GM23338 (cell line): ENCODE measurements at regions not wholly inside any gene's neighbourhood (a gene's known extent, or its start where the extent isn't known, plus 50 kb on each side); places are given as distances from the start of the nearest gene placed in this dataset.

Experiments used
- ATAC-seq: fragments of 200-7000 bp; cut with Tn5 transposase; 3 replicates; pipeline ENCODE4 v1.9.1; 2020
- DNase-seq: peaks from one replicate; pipeline ENCODE4 v3.0.0-alpha.2; 2015; ENCODE audit warnings: low spot score
- H2AFZ ChIP-seq: fragments of 200-600 bp; sonication (generic); 2 replicates; pipeline ENCODE4 v1.8.0; 2016; ENCODE audit warnings: antibody characterized with exemption, mild to moderate bottlenecking, moderate library complexity
- H3F3A ChIP-seq: fragments of 200-600 bp; sonication (generic); replicated peaks from 2 replicates; pipeline ENCODE4 v1.8.0; 2017; ENCODE audit warnings: antibody characterized with exemption, mixed run types, low read depth
- H3K27ac ChIP-seq: fragments of 200-600 bp; sonication (generic); 2 replicates; pipeline ENCODE4 v1.6.1; 2016; ENCODE audit warnings: low read depth
- H3K27me3 ChIP-seq: fragments of 200-600 bp; sonication (generic); 2 replicates; pipeline ENCODE4 v1.8.0; 2016; ENCODE audit warnings: mild to moderate bottlenecking, mixed run types, moderate library complexity; ENCODE audit not compliant: insufficient read depth
- H3K36me3 ChIP-seq: fragments of 200-600 bp; sonication (generic); 2 replicates; pipeline ENCODE4 v1.8.0; 2016; ENCODE audit warnings: mild to moderate bottlenecking; ENCODE audit not compliant: insufficient read depth
- H3K4me1 ChIP-seq: fragments of 200-600 bp; sonication (generic); 2 replicates; pipeline ENCODE4 v1.8.0; 2016; ENCODE audit warnings: mild to moderate bottlenecking, moderate library complexity; ENCODE audit not compliant: insufficient read depth
- H3K4me2 ChIP-seq: fragments of 200-600 bp; sonication (generic); 2 replicates; pipeline ENCODE4 v1.7.1; 2017; ENCODE audit warnings: mixed run types
- H3K4me3 ChIP-seq: fragments of 200-600 bp; sonication (generic); 2 replicates; pipeline ENCODE4 v1.6.1; 2016; ENCODE audit warnings: mixed run types
- H3K79me2 ChIP-seq: fragments of 200-600 bp; sonication (generic); replicated peaks from 2 replicates; pipeline ENCODE4 v1.8.0; 2017; ENCODE audit warnings: mild to moderate bottlenecking; ENCODE audit not compliant: insufficient read depth
- H3K9me2 ChIP-seq: fragments of 200-600 bp; sonication (generic); 2 replicates; pipeline ENCODE4 v1.8.0; 2017; ENCODE audit not compliant: insufficient read depth
- H4K20me1 ChIP-seq: fragments of 200-600 bp; sonication (generic); replicated peaks from 2 replicates; pipeline ENCODE4 v1.8.0; 2017; ENCODE audit warnings: mild to moderate bottlenecking; ENCODE audit not compliant: insufficient read depth
- H3K27ac Mint-ChIP-seq: 2 replicates; pipeline ENCODE4 v1.8.0; 2020; ENCODE audit warnings: inconsistent platforms, mild to moderate bottlenecking, moderate library complexity, mixed read lengths
- H3K27me3 Mint-ChIP-seq: 3 replicates; pipeline ENCODE4 v1.8.0; 2022; ENCODE audit warnings: low read depth, mild to moderate bottlenecking, moderate library complexity, mixed read lengths, inconsistent platforms; ENCODE audit not compliant: insufficient read depth, poor library complexity
- H3K36me3 Mint-ChIP-seq: 3 replicates; pipeline ENCODE4 v1.8.0; 2021; ENCODE audit warnings: low read depth, mild to moderate bottlenecking, inconsistent platforms, moderate library complexity, mixed read lengths
- H3K4me1 Mint-ChIP-seq: 3 replicates; pipeline ENCODE4 v1.8.0; 2020; ENCODE audit warnings: mild to moderate bottlenecking, inconsistent platforms, mixed read lengths
- H3K4me3 Mint-ChIP-seq: 3 replicates; pipeline ENCODE4 v1.8.0; 2021; ENCODE audit warnings: moderate library complexity, mild to moderate bottlenecking, inconsistent platforms, mixed read lengths
- H3K9me3 Mint-ChIP-seq: 3 replicates; pipeline ENCODE4 v1.8.0; 2020; ENCODE audit warnings: moderate library complexity, mild to moderate bottlenecking, inconsistent platforms, mixed read lengths
- CREB1 ChIP-seq: fragments of 250-450 bp; sonication (Bioruptor Pico); IDR thresholded peaks from 2 replicates; pipeline ENCODE4 v1.5.0; 2020; ENCODE audit warnings: low read depth, mild to moderate bottlenecking, moderate library complexity
- CTCF ChIP-seq, 2 experiments: fragments of 200-600 bp in 1 of 2; sonication (generic) in 1 of 2; conservative IDR thresholded peaks; 2 replicates each; pipeline versions ENCODE4 v1.5.1 to v1.6.1; 2016 to 2017; ENCODE audit warnings: antibody characterized with exemption in 2 of 2, low read depth in 2 of 2, mild to moderate bottlenecking in 2 of 2, moderate library complexity in 1 of 2
- EZH2 ChIP-seq: fragments of 200-600 bp; sonication (generic); IDR thresholded peaks from one replicate; pipeline ENCODE4 v1.8.0; 2017; ENCODE audit warnings: antibody characterized with exemption, mild to moderate bottlenecking, low read depth; ENCODE audit not compliant: unreplicated experiment
- EZH2phosphoT487 ChIP-seq: fragments of 200-600 bp; sonication (generic); IDR thresholded peaks from one replicate; pipeline ENCODE4 v1.8.1; 2018; ENCODE audit warnings: antibody characterized with exemption; ENCODE audit not compliant: unreplicated experiment
- JUNB ChIP-seq: IDR thresholded peaks from one replicate; pipeline ENCODE4 v1.6.1; 2016; ENCODE audit warnings: antibody characterized with exemption; ENCODE audit not compliant: unreplicated experiment
- NANOG ChIP-seq: IDR thresholded peaks from 2 replicates; pipeline ENCODE4 v1.6.1; 2016; ENCODE audit warnings: antibody characterized with exemption, borderline replicate concordance
- POLR2AphosphoS5 ChIP-seq: IDR thresholded peaks from 2 replicates; pipeline ENCODE4 v1.6.1; 2016; ENCODE audit warnings: antibody characterized with exemption, low read depth
- REST ChIP-seq: IDR thresholded peaks from one replicate; pipeline ENCODE4 v1.6.1; 2018; ENCODE audit warnings: antibody characterized with exemption; ENCODE audit not compliant: unreplicated experiment
- STAT1 ChIP-seq: IDR thresholded peaks from one replicate; pipeline ENCODE4 v1.6.1; 2016; ENCODE audit warnings: antibody characterized with exemption; ENCODE audit not compliant: unreplicated experiment
- ZNF114 ChIP-seq: fragments of 250-450 bp; sonication (Bioruptor Pico); IDR thresholded peaks from 2 replicates; pipeline ENCODE4 v1.5.0; 2020; ENCODE audit warnings: mild to moderate bottlenecking, moderate library complexity
- ZNF331 ChIP-seq: fragments of 250-450 bp; sonication (Bioruptor Pico); IDR thresholded peaks from 2 replicates; pipeline ENCODE4 v1.5.0; 2020; ENCODE audit warnings: low read depth, mild to moderate bottlenecking, moderate library complexity
- TF ChIP-seq, protein P1 (sequence below): fragments of 250-450 bp; sonication (Bioruptor Pico); IDR thresholded peaks from 2 replicates; pipeline ENCODE4 v1.5.0; 2020; ENCODE audit warnings: mild to moderate bottlenecking, moderate library complexity
- TF ChIP-seq, protein P2 (sequence below): IDR thresholded peaks from 2 replicates; pipeline ENCODE4 v1.6.1; 2016; ENCODE audit warnings: antibody characterized with exemption

DNA sequence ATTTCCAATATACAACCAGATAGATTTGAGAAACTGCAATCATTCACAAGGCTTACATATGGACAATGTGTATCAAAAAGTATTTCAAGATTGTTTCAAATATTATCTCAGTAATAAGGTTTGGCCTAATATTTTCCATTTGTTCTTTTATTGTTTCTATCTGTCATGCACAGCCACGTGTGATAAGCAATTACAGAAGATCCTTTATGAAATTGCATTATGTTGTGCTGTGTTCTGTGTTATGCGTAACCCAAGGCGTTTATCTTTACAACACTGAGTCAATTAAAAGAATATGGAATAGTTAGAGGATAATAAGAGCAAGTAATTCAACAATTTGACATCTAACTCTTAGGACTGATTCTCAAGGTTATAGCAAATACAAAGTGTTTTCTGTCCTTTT is 1009.3 kb upstream of the PRMT6 start:
- Histone ChIP-seq H3F3A (no peaks in the 10 kb centered on the region), H3K36me3 (no peaks in the 10 kb centered on the region), H3K27ac (no peak overlapping the region), H3K4me1 (no peaks in the 10 kb centered on the region), H3K27me3 (no peaks in the 10 kb centered on the region), H3K4me2 (no peak overlapping the region), H3K9me2 (no peaks in the 10 kb centered on the region), H4K20me1 (no peaks in the 10 kb centered on the region), H3K4me3 (no peak overlapping the region), H2AFZ (no peak overlapping the region), H3K79me2 (no peaks in the 10 kb centered on the region)
- no peak overlapping the region for H3K4me3 Mint-ChIP-seq
- H3K27me3 Mint-ChIP-seq, result no peaks in the 10 kb centered on the region
- no peak for ATAC-seq
- H3K4me1 Mint-ChIP-seq, result no peaks in the 10 kb centered on the region
- no peak for DNase-seq
- H3K9me3 Mint-ChIP-seq, result peaks cover 2% of the 10 kb centered on the region; the same call in 2 of the 3 replicates
- TF ChIP-seq ZNF331 (no peak), EZH2 (no peak), CTCF (conservative IDR thresholded peaks at IDR 0.05; ENCODE audit: low read depth in 2 of 2) (no peak), JUNB (no peak), STAT1 (no peak), REST (no peak), NANOG (no peak), ZNF114 (CRISPR knock-in tag) (no peak), EZH2phosphoT487 (no peak), CREB1 (CRISPR knock-in tag) (no peak), POLR2AphosphoS5 (no peak)
- TF ChIP-seq, protein P1, sequence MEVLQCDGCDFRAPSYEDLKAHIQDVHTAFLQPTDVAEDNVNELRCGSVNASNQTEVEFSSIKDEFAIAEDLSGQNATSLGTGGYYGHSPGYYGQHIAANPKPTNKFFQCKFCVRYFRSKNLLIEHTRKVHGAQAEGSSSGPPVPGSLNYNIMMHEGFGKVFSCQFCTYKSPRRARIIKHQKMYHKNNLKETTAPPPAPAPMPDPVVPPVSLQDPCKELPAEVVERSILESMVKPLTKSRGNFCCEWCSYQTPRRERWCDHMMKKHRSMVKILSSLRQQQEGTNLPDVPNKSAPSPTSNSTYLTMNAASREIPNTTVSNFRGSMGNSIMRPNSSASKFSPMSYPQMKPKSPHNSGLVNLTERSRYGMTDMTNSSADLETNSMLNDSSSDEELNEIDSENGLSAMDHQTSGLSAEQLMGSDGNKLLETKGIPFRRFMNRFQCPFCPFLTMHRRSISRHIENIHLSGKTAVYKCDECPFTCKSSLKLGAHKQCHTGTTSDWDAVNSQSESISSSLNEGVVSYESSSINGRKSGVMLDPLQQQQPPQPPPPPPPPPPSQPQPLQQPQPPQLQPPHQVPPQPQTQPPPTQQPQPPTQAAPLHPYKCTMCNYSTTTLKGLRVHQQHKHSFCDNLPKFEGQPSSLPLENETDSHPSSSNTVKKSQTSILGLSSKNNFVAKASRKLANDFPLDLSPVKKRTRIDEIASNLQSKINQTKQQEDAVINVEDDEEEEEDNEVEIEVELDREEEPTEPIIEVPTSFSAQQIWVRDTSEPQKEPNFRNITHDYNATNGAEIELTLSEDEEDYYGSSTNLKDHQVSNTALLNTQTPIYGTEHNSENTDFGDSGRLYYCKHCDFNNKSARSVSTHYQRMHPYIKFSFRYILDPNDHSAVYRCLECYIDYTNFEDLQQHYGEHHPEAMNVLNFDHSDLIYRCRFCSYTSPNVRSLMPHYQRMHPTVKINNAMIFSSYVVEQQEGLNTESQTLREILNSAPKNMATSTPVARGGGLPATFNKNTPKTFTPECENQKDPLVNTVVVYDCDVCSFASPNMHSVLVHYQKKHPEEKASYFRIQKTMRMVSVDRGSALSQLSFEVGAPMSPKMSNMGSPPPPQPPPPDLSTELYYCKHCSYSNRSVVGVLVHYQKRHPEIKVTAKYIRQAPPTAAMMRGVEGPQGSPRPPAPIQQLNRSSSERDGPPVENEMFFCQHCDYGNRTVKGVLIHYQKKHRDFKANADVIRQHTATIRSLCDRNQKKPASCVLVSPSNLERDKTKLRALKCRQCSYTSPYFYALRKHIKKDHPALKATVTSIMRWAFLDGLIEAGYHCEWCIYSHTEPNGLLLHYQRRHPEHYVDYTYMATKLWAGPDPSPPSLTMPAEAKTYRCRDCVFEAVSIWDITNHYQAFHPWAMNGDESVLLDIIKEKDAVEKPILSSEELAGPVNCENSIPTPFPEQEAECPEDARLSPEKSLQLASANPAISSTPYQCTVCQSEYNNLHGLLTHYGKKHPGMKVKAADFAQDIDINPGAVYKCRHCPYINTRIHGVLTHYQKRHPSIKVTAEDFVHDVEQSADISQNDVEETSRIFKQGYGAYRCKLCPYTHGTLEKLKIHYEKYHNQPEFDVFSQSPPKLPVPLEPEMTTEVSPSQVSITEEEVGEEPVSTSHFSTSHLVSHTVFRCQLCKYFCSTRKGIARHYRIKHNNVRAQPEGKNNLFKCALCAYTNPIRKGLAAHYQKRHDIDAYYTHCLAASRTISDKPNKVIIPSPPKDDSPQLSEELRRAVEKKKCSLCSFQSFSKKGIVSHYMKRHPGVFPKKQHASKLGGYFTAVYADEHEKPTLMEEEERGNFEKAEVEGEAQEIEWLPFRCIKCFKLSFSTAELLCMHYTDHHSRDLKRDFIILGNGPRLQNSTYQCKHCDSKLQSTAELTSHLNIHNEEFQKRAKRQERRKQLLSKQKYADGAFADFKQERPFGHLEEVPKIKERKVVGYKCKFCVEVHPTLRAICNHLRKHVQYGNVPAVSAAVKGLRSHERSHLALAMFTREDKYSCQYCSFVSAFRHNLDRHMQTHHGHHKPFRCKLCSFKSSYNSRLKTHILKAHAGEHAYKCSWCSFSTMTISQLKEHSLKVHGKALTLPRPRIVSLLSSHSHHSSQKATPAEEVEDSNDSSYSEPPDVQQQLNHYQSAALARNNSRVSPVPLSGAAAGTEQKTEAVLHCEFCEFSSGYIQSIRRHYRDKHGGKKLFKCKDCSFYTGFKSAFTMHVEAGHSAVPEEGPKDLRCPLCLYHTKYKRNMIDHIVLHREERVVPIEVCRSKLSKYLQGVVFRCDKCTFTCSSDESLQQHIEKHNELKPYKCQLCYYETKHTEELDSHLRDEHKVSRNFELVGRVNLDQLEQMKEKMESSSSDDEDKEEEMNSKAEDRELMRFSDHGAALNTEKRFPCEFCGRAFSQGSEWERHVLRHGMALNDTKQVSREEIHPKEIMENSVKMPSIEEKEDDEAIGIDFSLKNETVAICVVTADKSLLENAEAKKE (CRISPR knock-in tag), result no peak
- TF ChIP-seq, protein P2, sequence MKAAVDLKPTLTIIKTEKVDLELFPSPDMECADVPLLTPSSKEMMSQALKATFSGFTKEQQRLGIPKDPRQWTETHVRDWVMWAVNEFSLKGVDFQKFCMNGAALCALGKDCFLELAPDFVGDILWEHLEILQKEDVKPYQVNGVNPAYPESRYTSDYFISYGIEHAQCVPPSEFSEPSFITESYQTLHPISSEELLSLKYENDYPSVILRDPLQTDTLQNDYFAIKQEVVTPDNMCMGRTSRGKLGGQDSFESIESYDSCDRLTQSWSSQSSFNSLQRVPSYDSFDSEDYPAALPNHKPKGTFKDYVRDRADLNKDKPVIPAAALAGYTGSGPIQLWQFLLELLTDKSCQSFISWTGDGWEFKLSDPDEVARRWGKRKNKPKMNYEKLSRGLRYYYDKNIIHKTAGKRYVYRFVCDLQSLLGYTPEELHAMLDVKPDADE, result no peak
- no peaks in the 10 kb centered on the region for H3K36me3 Mint-ChIP-seq
- H3K27ac Mint-ChIP-seq, result no peak overlapping the region
